ENCODE measurements at regions not wholly inside any gene's neighbourhood (a gene's known extent, or its start where the extent isn't known, plus 50 kb on each side); places are given as distances from the start of the nearest gene placed in this dataset.

- TF ChIP-seq, protein P1, sequence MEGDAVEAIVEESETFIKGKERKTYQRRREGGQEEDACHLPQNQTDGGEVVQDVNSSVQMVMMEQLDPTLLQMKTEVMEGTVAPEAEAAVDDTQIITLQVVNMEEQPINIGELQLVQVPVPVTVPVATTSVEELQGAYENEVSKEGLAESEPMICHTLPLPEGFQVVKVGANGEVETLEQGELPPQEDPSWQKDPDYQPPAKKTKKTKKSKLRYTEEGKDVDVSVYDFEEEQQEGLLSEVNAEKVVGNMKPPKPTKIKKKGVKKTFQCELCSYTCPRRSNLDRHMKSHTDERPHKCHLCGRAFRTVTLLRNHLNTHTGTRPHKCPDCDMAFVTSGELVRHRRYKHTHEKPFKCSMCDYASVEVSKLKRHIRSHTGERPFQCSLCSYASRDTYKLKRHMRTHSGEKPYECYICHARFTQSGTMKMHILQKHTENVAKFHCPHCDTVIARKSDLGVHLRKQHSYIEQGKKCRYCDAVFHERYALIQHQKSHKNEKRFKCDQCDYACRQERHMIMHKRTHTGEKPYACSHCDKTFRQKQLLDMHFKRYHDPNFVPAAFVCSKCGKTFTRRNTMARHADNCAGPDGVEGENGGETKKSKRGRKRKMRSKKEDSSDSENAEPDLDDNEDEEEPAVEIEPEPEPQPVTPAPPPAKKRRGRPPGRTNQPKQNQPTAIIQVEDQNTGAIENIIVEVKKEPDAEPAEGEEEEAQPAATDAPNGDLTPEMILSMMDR (IDR thresholded peaks at IDR 0.05), result no peak
- TF ChIP-seq POLR2A (IDR thresholded peaks at IDR 0.05), result no peak
- TF ChIP-seq POLR2AphosphoS5 (IDR thresholded peaks at IDR 0.05), result no peak
Observed at GRCh38 chr14:30297876-30298795, 260.8 kb upstream of the G2E3 start.

Data from breast epithelium (tissue), 3 donors.